NCI-H2029 treated with DMSO at 0.1 percent for 48 hours (cell line): ENCODE measurements at regions not wholly inside any gene's neighbourhood (a gene's known extent, or its start where the extent isn't known, plus 50 kb on each side); places are given as distances from the start of the nearest gene placed in this dataset.
A peak's percentile ranks its signal among the peaks of the same experiment; 100 is the strongest.

Source experiments
- DNase-seq: peaks from one replicate; lab custom pipeline; 2025; lab: John Stamatoyannopoulos, UW

DNA sequence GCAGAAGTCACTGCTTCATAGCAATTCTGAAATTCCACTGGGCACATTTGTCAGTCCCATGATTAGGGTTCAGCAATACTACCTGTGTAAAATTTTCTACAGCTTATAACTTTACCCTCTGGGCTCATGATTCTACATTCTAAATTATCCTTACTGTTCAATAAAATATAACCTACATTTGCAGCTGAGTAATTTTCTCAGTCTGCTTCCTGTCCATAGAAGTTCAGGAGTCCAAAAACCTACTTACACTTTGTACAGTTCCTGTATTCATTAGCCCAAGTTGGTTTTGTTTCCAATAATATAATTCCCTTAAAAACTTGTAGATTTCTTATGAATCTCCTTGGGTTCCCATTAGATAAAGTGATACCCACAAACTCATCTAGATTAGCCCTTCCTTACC, 295.3 kb downstream of the SP3 start:
- no peak for DNase-seq

GRCh38 chr2:173672573-173673340, 292.4 kb downstream of the SP3 start:
- no peak for DNase-seq

- DNase-seq, result peak; percentile 51
Measured at GRCh38 chr2:173673640-173674039, 291.5 kb downstream of the SP3 start.

GRCh38 chr2:173676647-173677046, 288.5 kb downstream of the SP3 start:
- DNase-seq, result no peak

- no peak for DNase-seq
Measured at GRCh38 chr2:173678186-173678585, 287.0 kb downstream of the SP3 start.

- no peak for DNase-seq
Measured at GRCh38 chr2:173680574-173680973, 284.6 kb downstream of the SP3 start.

- no peak for DNase-seq
Measured at GRCh38 chr2:173681881-173682650, 283.1 kb downstream of the SP3 start.

GRCh38 chr2:173684896-173685459, 280.2 kb downstream of the SP3 start:
- DNase-seq, result no peak

- no peak for DNase-seq
Measured at GRCh38 chr2:173690349-173690748, 274.8 kb downstream of the SP3 start.

DNA sequence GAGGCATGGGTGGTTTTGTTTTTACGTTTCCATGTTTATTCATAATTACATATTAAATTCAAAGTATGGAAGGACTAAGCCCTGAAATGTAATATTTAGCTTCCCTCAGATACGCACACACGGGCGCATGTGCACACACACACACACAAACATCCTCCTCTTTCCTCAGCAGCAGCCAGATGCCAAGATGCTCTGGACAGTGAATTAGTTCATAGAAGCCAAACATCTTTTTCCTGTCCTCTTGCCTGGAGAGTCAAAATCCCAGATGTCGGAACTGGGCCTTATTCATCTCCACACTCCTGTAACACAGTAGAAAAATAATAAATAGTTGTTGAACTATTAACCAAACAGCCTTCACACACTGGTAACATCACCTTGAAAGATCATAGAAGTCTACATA, 273.1 kb downstream of the SP3 start:
- DNase-seq, result no peak

GRCh38 chr2:173693044-173693589, 272.1 kb downstream of the SP3 start:
- DNase-seq, result no peak

DNA sequence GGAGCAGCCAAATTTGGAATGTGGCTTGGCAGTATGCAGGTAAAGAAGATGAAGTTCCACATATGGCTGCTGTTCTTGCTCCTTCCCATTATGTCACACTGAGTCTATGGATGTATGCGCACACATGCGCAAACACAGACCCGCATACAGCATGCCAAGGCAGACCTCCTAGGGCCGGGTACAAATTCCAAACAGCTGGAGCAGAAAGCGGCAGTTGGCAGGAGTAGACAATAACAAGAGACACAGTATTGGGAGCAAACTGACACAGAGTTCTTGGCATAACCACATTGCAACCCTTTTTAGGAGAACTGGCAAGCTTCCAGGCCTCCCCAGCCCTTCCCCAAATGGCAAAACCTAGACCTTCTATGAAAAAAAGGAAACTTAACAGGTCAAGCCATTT, 268.9 kb downstream of the SP3 start:
- no peak for DNase-seq

DNA sequence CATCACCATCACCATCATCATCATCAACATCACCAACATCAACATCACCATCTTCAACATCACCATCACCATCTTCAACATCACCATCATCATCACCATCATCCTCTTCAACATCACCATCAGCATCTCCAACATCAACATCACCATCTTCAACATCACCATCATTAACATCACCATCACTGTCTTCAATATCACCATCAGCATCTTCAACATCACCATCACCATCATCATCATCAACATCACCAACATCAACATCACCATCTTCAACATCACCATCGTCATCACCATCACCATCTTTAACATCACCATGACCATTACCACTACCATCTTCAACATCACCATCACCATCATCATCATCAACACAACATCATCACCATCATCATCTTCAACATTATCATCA, 267.2 kb downstream of the SP3 start:
- DNase-seq, result no peak

GRCh38 chr2:173705656-173706055, 259.5 kb downstream of the SP3 start:
- no peak for DNase-seq

- DNase-seq, result no peak
Measured at GRCh38 chr2:173706936-173707335, 258.2 kb downstream of the SP3 start.

GRCh38 chr2:173708806-173709205, 256.4 kb downstream of the SP3 start:
- no peak for DNase-seq

DNA sequence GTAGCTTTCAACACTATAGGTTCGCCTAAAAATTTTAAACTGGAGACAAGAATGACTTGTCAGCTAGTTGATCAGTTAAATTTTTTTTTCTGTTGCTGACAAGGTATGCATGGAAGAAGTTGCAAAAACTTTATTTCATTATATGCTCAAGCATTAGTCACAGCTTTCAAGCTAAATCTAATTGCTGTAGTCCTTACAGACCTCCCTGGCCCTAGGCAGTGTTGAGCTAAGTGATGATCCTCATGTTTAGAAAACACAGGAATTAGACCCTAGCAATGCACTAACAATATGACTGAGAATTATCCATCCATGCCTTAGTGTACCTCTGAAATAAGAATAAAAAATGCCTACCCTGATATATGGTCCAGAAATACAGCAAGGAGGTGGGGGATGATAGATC, 253.4 kb downstream of the SP3 start:
- DNase-seq, result no peak

DNA sequence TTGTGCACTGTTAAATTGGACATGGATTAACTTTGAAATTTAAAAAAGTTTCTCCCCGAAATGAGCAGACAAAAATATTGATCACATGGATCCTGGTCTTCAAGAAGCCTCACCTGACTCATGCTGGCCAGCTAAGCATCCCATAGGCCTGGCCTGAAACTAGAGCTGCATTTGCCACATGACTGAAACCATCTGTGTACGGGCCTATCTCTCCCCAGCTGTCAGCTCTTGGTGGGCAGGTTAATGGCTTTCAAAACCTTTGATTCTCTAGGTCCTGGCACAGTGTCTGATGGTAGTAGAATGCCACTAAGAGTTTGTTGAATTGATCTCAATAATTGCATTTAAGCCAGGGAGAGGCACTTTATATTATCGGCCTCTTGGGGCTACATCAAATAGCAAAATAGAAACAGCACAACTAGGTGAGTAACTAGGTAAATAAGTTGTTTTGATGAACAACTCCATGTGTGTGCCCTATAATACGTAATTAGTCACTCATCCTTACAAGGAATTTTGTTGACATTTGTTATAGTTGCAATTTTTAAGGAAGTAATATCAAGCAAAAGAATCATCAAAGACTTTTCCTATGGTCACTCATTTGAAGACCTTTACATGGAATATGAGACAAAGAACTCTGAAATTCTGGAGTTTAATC, 251.1 kb downstream of the SP3 start:
- DNase-seq, result no peak

- no peak for DNase-seq
Measured at GRCh38 chr2:173715441-173715840, 249.7 kb downstream of the SP3 start.

- DNase-seq, result no peak
Measured at GRCh38 chr2:173716458-173717052, 248.6 kb downstream of the SP3 start.

- DNase-seq, result no peak
Measured at GRCh38 chr2:173719471-173719870, 245.7 kb downstream of the SP3 start.

DNA sequence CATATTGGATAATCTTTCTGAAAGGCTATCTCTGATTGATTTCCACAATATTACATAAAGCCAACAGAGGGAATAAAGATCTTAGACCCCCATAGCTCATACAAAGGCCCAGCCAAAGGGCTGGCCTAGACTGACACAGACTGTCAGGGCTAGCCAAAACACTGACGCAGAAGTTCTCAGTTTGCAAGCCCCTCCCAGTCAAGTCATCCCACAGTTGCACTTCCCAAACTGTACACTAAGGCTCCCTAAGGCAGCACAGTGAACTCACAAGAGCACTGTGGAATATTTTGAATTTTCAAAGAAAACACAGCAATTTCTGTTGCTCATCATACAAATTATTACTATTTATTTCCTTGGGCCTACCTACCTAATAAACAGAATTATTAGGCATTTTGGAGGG, 244.9 kb downstream of the SP3 start:
- DNase-seq, result no peak
